HG02973 (cell line): ENCODE measurements at regions not wholly inside any gene's neighbourhood (a gene's known extent, or its start where the extent isn't known, plus 50 kb on each side); places are given as distances from the start of the nearest gene placed in this dataset.
"Not testable (repeated sequence)": the region's sequence is repeated elsewhere in the genome, so short reads cannot be mapped to it uniquely, and the experiment has no call there.

Source experiments
- ATAC-seq: cut with Tn5 transposase; IDR thresholded peaks from one replicate; pipeline ENCODE4 v1.9.1; 2021; ENCODE audit warnings: moderate library complexity; ENCODE audit not compliant: unreplicated experiment

DNA sequence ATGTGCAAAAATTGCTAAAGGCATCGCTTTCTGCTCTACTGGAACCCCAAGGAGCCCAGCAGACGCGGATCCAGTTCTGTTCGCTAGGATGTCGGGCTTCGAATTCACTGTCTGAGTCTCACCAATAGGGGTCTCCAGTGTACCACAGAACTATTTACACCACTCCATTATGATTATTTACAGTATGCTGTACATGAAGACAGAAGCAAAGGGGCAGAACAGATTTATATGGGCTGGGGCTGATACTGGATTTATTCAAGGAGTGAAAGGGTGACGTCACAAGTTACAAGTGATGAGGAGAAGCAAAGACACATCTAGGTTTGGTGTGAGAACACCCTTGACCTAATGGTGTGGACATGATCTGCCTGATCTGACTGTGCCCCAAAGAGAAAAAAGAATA is 185.3 kb upstream of the ATP5MC3 start:
- no peak for ATAC-seq

DNA sequence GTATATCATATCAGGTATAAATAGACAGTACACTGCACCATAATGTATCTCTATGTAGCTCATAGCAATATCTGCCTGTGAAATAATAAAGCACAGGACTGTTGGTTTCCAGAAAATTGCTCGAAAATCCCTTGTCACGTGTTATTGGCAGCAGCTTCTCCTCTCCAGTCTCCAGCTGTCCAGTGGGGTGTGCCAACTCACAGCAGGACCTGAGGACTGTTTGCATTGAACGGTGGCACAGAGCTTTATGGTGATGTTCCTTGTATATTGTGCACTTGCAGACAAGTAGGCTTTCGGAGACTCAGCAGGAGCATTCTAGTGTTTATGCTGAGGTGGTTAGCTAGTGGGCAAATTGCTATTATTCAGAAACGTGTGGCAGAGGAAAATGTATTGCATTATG is 182.2 kb upstream of the ATP5MC3 start:
- ATAC-seq = no peak

DNA sequence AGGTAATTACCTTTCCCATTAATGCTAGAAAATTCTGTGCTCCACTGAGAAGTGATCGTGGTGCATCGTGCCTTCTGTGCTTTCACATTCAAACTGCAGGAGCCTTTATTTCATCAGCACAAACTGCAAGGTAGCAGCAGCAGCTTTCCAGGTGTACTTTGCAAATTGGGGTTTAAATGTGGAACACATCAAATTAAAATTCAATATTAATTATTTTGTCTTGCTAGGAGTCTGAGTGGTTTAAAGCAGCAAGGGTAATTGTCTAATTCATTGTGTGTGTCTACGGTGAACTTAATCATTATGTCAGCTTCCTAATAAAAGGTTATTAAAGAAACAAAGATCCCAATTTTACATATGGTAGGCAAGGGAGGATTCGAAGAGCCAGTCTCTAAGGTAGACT is 180.8 kb upstream of the ATP5MC3 start:
- ATAC-seq = no peak

DNA sequence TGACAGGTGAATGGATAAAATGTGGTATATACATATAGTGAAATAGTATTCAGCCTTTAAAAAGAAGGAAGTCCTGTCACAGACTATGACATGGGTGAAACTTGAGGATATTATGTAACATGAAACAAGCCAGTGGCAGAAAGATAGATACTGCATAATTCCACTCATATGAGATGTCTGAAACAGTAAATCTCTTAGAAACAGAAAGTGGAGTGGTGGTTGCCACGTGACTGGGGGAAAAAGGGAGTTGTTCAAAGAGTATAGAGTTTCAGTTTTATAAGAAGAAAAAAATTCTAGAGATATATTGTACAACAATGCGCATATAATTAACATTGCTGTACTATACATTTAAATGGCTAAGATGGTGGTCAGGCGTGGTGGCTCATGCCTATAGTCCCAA is 178.2 kb upstream of the ATP5MC3 start:
- no peak for ATAC-seq

DNA sequence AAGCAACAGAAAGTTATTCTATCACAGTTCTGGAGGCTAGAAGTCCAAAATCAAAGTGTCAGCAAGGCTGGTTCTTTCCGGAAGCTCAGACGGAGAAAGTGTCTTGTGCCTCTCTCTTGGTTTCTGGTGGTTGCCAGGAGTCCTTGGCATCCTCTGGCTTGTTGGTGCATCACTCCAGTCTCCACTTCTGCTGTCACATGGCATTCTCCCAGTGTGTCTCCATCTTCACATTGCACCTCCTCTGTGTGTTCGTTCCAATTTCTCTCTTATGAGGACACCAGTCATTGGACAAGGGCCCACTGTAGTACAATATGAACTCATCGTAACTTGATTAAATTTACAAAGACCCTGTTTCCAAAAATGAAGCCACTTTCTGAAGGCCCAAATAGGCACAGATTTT is 175.4 kb upstream of the ATP5MC3 start:
- ATAC-seq = no peak

DNA sequence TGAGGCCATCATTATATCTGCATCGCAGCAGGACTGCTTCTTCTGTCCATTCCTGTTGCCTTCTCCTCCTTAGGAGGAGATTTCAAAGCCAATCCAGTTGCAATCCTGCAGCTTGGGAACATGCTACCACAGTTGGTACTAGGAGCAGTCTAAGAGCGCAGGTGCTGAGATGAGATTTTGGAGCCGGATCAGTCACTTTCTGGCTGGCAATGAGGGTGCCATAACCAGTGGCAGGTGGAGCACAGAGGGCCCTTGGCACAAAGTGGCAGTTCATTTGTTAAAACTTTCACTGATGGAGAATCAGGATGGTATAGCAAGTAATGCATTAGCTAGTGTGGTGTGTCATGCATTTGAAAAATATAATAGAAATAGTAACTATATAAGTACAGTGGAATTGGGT is 173.7 kb upstream of the ATP5MC3 start:
- no peak for ATAC-seq

DNA sequence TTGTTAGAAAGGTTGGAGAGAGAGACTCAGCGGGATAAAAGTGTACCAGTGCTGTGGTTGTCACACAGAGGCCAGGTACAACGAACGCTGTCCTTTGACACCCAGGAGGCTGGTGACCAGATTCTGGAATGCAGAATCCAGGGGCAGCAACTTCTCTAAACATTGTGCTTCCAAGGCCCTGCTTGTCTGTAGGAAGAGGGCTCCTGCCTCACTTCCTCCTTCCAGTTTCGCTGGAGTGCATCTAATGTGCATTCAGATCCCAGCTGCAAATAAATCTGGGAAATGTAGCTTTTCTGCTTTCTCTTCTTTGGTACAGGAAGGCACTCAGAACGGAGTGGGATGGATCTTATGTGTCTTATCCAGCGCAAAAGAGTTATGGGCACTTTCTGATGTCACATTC is 171.8 kb upstream of the ATP5MC3 start:
- no peak for ATAC-seq

DNA sequence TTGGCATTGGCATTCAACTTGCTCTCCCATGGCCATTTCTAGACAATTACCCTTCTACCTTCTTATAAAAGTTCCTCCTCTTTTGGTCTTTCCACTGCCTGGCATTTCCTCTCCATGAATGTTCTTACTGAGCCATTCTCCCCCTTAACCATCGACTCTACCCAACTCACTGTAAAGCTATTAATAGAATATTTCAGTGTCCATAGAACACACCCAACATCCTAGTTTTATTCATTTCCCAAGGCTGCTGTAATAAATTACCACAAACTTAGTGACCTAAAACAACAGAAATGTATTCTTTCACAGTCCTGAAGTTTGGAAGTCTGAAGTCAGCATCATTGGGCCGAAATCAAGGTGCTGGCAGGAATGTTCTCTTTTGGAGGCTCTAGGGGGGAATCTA is 170.0 kb upstream of the ATP5MC3 start:
- ATAC-seq = no peak

DNA sequence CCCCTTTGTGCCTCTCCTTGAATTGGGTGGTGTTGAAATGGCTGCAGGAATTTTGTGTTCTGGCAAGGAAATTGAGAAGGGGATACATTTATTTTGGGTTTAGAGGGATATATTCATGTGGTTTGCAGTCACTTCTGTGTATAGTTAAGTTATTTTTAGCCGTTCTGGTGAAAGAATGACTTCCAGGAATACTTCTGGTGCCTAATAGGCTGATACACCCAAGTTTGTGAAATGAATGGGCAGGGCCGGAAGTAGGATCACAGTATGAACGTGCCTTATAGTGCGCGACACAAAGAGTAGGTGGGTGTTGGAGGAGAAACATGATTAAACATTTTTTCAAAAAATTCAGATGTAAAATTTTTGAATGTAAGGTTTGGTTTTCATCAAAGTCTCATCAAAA is 168.6 kb upstream of the ATP5MC3 start:
- ATAC-seq = no peak

DNA sequence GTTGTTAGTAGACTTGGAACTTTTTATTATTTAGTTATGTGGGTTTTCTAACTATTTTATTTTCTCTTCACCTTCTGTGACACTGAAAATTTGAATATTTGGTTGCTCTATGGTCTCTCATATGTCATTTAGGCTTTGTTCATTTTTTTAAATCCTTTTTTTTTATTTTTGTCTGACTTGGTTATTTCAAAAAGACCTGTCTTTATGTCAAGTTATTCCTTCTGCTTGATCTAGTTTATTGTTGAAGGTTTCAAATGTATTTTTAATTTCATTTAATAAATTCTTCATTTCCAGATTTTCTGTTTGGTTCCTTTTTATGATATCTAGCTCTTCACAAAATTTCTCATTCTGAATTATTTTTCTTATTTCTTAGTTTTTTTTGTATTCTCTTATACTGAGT is 160.6 kb upstream of the ATP5MC3 start:
- ATAC-seq = no peak

DNA sequence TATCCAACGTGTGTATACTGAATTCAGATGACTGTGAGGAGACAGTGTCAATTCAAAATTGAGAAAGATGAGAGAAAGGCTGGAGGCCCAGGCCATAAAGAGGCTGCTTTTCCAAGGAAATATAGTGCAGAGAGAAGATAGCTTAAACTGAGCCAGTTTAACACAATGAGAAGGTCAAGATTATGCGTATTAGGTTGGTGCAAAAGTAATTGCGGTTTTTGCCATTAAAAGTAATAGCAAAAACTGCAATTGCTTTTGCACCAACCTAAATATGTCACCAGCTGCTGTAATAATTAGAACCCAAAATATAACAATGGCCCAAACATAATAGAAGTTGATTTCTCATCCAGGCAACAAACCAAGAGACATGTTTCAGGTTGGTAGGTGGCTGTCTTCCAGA is 148.7 kb upstream of the ATP5MC3 start:
- ATAC-seq = no peak

DNA sequence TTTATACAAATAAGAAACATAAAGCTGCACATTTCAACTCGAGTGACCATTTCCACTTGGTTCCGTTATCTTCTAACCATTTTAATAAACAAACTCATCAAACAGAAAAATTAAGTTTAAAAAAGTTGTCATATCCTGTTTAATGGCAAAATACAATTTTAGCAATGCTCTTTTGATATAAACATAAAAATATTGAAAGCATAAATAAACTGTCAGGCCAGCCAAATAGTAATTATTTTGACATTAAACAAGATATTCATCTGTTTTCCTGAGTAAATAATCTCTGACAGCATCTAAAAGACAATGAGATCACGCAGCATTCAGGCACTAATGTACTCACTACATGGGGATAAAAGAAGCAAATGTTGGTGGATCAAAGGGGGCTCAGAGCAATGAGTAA is 145.3 kb upstream of the ATP5MC3 start:
- no peak for ATAC-seq

DNA sequence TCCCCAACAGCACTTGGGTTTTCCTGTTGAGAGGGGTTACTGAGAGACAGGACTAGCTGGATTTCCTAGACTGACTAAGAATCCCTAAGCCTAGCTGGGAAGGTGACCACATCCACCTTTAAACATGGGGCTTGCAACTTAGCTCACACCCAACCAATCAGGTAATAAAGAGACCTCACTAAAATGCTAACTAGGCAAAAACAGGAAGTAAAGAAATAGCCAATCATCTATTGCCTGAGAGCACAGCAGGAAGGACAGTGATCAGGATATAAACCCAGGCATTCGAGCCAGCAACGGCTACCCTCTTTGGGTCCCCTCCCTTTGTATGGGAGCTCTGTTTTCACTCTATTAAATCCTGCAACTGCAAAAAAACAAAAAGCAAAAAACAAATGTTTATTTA is 144.7 kb upstream of the ATP5MC3 start:
- ATAC-seq = not testable (repeated sequence)

DNA sequence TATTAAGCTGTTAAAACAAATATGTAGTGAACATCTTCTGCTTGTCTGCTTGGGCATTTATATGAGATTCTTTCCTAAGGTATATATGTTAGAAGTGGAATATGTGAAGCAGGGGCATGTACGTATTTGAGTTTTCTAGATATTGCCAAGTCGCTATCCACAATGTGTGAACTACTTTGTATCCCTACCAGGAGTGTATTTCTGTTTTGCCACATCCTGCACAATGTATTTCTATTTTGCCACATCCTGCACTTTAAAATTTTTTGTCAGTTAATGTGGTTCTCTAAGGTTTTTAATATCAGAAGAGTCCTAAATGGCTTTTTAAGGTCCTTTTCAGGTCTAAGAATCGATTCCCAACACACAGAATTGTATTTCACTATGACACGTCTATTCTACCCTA is 141.7 kb upstream of the ATP5MC3 start:
- no peak for ATAC-seq

DNA sequence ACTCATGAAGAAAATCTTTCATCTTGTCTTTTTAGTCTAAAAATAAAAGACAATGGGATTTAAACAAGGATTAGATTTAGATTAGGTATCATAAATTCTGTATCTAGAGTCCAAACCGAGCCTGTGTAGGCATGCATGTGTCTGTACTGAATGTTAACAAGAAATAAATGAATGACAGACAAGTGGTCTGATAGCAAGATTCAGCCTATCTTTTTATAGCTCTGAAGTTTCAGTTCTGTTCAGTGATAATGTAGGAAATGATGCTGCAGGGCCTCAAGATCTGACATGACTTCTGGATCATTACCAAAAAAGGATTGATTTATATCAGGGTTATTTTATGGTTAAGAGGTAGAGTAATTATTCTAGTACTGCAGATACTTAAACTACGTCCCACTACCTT is 137.0 kb upstream of the ATP5MC3 start:
- no peak for ATAC-seq

DNA sequence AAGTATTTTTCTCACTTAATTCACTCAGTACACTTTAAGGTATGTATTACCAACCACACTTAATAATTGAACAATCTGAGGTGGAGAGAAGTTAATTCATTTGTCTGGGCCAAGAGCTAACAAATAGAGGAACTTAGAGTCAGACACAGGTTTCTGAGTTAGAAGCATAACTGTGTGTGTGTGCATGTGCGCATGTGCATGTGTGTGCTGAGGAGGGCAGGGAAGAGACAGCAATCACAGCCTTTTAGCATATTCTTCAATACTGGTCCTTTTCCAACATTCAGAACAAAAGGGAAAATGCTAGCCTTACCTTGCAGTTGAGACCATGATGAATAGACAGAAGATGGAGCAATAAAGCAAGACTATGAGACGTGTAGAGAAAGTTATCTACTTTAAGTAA is 136.2 kb upstream of the ATP5MC3 start:
- ATAC-seq = no peak

DNA sequence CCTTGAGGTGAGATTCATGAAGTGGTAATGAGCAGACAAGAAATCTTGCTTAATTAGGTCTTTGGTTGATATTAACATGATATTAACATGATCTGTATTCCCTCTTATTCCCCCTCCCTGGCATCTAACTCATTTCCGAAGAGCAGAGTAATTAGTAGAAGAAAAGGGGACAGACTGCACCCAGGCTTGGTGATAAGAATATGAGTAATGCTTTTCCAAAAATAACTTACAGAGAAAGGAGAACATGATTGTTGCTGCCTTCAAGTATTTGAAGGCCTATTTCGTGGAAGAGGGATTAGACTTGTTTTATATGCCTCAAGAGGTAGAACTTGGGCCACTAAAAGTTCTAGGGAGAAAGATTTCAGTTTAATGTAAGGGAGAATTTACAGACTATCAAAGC is 130.6 kb upstream of the ATP5MC3 start:
- ATAC-seq = no peak

DNA sequence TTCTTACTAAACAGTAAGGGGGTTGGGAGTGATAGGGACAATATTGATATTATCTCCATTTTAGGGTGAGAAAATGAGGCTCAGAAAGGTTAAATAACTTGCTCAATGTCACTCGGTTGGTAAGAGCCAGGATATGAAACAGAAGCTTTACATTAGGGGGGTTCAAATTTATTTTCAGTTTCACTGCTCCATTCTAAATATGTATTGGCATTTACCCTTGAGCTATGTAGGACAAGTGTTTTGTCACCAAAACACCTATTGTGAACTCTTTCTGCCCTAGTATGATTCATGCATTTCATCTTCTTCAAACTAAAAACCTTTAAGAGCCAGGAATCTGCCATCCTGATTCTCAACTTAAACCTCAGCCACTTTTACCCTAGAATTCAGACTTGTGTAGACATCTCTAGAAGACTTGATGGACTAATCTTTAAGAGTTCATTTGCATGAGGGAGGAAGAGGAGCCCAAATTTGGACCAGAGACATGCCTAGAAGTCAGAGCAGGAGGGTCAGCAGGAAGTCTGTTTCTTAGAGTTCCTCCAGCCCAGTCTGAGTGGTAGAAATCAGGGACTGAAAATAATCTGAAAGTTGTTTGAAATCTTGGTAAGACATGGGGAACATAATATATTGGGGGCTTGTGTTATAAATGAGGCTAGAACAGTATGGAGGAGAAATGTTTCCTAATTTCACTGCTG is 129.4 kb upstream of the ATP5MC3 start:
- no peak for ATAC-seq

DNA sequence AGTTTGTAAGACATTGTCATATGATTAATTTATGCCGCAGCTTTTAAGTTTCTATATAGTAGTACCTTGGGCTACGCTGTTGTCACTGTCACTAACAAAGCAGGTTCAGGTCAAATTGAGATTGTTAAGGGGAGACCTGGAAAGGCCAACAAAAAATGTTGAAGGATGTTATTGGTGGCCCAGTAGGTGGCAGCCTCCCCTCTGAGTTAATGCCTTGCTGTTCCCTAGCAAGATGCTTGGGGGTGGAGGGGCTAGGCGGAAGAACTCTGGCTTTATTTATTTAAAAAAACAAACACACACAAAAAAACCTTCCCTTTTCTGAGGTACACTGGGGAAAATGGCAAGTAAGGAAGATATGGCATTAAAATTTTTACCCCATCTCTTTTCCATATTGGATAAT is 128.3 kb upstream of the ATP5MC3 start:
- ATAC-seq = no peak

DNA sequence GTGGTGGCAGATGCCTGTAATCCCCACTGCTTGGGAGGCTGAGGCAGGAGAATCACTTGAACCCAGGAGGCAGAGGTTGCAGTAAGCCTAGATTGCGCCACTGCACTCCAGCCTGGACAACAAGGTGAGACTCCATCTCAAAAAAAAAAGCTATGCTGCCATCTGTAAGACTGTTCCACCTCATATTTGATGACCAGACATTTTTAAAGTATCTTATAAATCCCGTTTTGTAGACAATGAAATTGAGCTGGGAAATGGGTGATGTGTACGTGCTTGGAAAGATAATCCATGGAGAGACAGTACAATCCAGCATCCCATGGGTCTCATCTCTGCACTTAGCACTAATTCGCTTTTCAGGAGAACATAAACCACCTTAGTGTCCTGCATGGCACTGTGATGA is 126.5 kb upstream of the ATP5MC3 start:
- ATAC-seq = no peak

DNA sequence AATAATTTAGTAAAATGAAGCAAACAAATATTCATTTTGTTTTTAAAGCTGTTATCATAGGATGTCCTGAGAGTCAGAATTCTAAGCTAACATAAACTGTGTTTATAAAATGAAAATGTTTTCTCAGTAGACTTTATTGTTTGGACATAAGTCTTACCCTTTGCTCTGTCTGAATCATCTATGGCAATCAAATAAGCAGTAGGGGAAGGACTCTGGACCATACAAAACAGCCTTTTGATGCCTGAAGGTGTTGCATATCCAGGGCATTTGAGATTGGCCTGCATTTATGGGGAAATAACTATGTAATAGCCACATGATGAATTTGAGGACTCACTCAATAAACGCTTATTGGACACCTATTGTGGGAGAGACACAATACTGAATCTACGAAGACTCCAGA is 123.0 kb upstream of the ATP5MC3 start:
- ATAC-seq = no peak

DNA sequence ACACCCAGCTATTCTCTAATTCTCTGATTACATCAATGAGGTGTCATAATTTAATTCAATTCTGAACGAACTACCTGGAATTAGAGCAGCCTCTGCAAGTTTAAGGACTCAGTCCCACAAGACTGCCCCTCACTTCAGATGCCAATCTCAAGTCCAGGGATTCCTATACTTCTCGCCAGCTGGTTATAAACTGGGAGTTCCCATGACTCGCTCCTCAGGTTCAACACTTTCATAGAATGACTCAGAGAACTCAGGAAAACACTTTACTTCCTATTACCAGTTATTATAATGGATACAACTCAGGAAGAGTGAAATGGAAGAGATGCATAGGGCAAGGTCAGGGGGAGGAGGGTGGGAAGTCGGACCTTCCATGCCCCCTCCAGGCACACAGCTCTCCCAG is 112.3 kb upstream of the ATP5MC3 start:
- no peak for ATAC-seq

DNA sequence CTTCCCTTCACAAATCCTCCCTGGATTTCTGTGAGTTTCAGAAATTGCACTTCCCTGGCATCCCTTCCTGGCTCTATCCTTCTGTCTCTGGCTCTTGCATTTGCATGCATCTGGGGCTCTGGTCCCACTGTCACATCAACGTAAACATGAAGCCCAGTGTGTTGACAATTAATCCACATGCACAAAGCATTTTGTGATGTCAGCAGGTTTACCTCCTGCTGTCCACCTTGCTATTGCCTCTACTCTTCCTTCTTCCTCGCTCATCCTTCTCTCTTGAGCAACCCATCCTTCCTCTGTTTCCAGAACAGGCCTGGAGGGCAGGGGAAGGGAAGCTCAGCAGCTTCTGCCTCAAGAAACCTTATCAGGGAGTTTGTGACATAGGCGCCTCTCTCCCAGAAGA is 111.7 kb upstream of the ATP5MC3 start:
- no peak for ATAC-seq

DNA sequence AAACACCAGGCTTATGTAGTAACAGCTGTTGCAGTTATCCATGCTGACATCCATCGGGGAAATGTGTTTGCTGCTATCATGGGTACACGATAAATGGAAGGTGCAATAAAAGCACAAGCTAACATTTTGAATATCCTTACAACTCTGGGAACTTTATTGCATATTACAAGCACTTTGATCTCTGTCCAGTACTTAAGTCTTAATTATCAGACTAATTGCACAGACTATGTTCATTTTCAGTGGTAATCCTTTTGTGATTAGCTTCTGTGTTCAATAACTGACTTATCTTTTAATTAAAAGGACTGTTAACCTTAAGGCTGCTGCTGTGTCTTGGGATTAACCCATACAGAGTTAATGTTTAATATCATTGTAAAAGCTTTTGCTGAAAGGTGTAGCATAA is 101.4 kb upstream of the ATP5MC3 start:
- ATAC-seq = no peak
